ENCODE measurements at regions not wholly inside any gene's neighbourhood (a gene's known extent, or its start where the extent isn't known, plus 50 kb on each side); places are given as distances from the start of the nearest gene placed in this dataset.

DNA sequence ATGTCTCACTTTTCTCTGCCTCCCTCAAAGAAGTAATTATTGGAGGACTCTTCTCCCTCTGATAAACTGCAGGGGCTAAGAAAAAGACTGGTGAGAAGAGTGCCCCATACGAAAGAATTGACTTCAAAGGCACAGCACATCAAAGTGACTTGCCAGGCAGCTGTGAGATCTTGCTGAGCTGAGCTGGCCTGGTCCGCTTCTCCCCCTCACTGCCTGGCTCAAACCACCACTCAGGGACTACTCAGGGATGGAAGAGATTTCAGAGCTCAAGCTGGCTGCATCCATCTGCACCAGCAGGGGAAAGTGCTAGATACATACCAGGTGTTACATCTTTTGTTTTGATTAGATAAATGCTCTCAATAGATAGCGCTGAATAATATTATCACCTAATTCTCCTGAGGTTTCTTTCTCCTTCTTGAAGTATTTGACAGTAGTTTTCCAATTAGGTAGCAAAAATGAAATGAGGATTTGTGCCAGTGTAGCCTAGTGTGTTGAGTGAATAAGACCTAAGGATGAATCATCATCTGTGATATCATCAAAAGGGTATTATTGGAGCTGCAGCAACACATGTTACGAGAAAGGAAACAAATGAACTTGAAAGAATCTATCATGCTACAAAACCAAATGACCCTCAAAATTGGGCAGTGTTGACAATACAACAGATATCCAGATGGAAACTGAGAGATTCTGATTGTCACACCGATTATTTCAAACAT lies 379.8 kb downstream of the TBC1D4 start:
- H3K9me3 ChIP-seq (ENCODE audit: control insufficient read depth in 2 of 2, insufficient read depth in 1 of 2, low read depth in 1 of 2, low read length in 1 of 2), result no peaks in the 10 kb centered on the region
- FAIRE-seq (no peak), DNase-seq (no peak)
- H3K4me3 ChIP-seq (ENCODE audit: low read depth in 1 of 3, low read length in 3 of 3), result no peak overlapping the region
- H3K27ac ChIP-seq (ENCODE audit: low read depth in 1 of 3, low read length in 2 of 3), result no peak overlapping the region
- no peaks in the 10 kb centered on the region for H3K36me3 ChIP-seq (ENCODE audit: control insufficient read depth in 3 of 3, insufficient read depth in 2 of 3, low read depth in 1 of 3, low read length in 3 of 3)
- no peaks in the 10 kb centered on the region for H3K27me3 ChIP-seq (ENCODE audit: control insufficient read depth in 3 of 3, insufficient read depth in 3 of 3, low read length in 3 of 3)
- no peaks in the 10 kb centered on the region for H3K4me1 ChIP-seq (ENCODE audit: control insufficient read depth in 3 of 3, insufficient read depth in 2 of 3, low read depth in 1 of 3, low read length in 2 of 3)
- 56 to 75% (median 64%) methylated on average over 5 of the region's 5 CpGs for whole genome bisulfite sequencing, 3 donors

DNA sequence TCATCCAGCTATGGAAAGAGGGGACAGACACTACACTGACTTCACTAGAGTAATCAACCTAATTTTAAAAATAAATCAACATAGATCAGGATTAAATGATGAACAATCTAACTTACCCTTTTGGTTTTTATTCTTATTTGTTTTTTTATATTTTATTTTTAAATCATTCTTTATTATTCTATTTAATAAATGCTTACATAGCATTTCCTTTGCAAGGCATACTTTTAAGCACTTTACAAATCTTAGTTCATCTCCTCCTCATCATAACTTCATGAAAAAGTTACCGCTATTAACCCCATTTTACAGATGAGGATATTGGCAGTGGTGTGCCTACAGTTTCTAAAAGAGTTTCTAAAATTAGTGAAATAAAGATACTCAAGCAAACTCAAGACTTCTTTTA lies 380.6 kb downstream of the TBC1D4 start:
- Histone ChIP-seq H3K27me3 (ENCODE audit: control insufficient read depth in 3 of 3, insufficient read depth in 3 of 3, low read length in 3 of 3) (no peaks in the 10 kb centered on the region), H3K4me1 (ENCODE audit: control insufficient read depth in 3 of 3, insufficient read depth in 2 of 3, low read depth in 1 of 3, low read length in 2 of 3) (no peaks in the 10 kb centered on the region), H3K36me3 (ENCODE audit: control insufficient read depth in 3 of 3, insufficient read depth in 2 of 3, low read depth in 1 of 3, low read length in 3 of 3) (no peaks in the 10 kb centered on the region), H3K9me3 (ENCODE audit: control insufficient read depth in 2 of 2, insufficient read depth in 1 of 2, low read depth in 1 of 2, low read length in 1 of 2) (no peaks in the 10 kb centered on the region), H3K27ac (ENCODE audit: low read depth in 1 of 3, low read length in 2 of 3) (no peak overlapping the region), H3K4me3 (ENCODE audit: low read depth in 1 of 3, low read length in 3 of 3) (no peak overlapping the region)
- FAIRE-seq, result no peak
- 94 to 100% (median 100%) methylated on average over 1 of the region's 1 CpG for WGBS, 3 donors
- no peak for DNase-seq

DNA sequence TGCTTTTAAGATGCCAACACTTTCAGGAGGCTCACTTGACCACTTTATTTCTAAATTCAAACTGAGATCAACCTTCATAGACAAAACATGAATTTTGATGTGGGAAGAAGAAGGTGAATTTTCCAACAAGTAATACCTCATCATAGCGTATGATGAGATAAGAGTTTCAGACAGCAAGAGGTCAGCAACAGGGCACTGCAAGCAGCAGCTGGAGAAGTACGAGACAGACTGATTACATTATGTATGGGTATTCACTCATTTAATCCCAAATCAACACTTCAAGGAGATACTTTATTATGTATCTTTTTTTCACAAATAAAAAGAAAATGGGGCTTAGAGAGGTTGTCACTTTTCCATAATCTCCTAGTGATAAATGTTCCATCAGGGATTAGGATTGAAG lies 389.8 kb downstream of the TBC1D4 start:
- no peak for FAIRE-seq
- no peaks in the 10 kb centered on the region for H3K27me3 ChIP-seq (ENCODE audit: control insufficient read depth in 3 of 3, insufficient read depth in 3 of 3, low read length in 3 of 3)
- WGBS, 3 donors, result 35 to 58% (median 40%) methylated on average over 2 of the region's 2 CpGs

DNA sequence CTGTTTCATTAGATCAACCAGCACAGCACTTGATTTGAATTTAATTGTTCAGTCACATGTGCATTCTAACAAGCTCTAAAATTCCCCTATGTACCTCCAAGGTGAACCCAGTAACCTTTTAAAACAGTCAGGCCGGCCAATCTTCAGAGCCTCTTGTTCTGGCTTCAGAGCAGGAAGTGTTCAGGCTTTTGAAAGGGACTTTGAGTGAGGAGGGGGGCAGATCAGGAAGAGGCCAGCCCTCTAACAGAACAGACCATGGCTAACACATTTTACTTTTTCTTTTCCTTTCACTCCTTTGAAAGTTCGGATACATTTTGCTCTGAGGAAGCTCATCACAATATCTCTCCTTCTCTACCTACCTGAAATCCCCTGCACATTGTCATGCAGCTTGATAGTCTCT lies 390.3 kb downstream of the TBC1D4 start:
- Histone ChIP-seq H3K4me3 (ENCODE audit: low read depth in 1 of 3, low read length in 3 of 3) (no peak overlapping the region), H3K9me3 (ENCODE audit: control insufficient read depth in 2 of 2, insufficient read depth in 1 of 2, low read depth in 1 of 2, low read length in 1 of 2) (no peaks in the 10 kb centered on the region), H3K36me3 (ENCODE audit: control insufficient read depth in 3 of 3, insufficient read depth in 2 of 3, low read depth in 1 of 3, low read length in 3 of 3) (no peaks in the 10 kb centered on the region), H3K27me3 (ENCODE audit: control insufficient read depth in 3 of 3, insufficient read depth in 3 of 3, low read length in 3 of 3) (no peaks in the 10 kb centered on the region), H3K4me1 (ENCODE audit: control insufficient read depth in 3 of 3, insufficient read depth in 2 of 3, low read depth in 1 of 3, low read length in 2 of 3) (no peaks in the 10 kb centered on the region), H3K27ac (ENCODE audit: low read depth in 1 of 3, low read length in 2 of 3) (no peak overlapping the region)
- DNase-seq, result no peak
- 37 to 51% (median 41%) methylated on average over 2 of the region's 2 CpGs for WGBS, 3 donors
- no peak for FAIRE-seq

More for the DNA sequence above, 389.8 kb downstream of the TBC1D4 start:
- Histone ChIP-seq H3K4me3 (ENCODE audit: low read depth in 1 of 3, low read length in 3 of 3) (no peak overlapping the region), H3K36me3 (ENCODE audit: control insufficient read depth in 3 of 3, insufficient read depth in 2 of 3, low read depth in 1 of 3, low read length in 3 of 3) (no peaks in the 10 kb centered on the region), H3K27ac (ENCODE audit: low read depth in 1 of 3, low read length in 2 of 3) (no peak overlapping the region), H3K4me1 (ENCODE audit: control insufficient read depth in 3 of 3, insufficient read depth in 2 of 3, low read depth in 1 of 3, low read length in 2 of 3) (no peaks in the 10 kb centered on the region), H3K9me3 (ENCODE audit: control insufficient read depth in 2 of 2, insufficient read depth in 1 of 2, low read depth in 1 of 2, low read length in 1 of 2) (no peaks in the 10 kb centered on the region)
- DNase-seq, result no peak

DNA sequence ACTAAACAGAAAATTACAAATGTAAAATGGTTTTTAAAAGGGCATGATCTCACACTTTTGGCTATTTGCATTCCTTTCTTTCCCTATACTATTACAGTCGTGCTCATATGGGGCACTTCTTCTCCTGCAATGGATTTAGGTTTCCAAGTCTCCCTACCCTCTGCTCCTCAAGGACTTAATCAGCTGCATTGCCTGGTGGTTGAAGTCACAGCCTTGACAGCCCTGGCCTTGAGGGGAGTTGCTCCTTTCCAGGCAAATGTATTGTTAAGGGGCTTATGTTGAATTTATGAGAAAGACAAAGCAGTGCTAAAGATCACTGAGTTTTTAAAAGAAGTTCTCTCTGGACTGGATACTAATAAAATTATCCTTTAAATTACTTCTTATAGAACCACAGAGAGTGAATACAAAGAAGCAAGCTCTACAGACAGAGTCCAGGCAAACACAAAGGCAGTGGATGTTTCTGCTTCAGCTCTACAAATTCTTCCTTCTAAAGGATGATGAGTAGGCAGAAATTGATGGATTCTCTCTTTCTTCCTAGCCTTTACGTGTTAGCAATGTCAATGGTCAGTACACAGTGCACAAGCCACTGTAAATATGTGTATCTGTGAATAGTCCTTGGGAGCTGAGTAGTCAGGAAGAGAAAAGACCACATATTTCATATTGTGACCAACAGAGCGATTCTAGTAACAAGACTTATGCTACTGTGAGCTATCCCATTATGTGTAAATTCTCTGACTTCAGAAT lies 390.9 kb downstream of the TBC1D4 start:
- Histone ChIP-seq H3K4me1 (ENCODE audit: control insufficient read depth in 3 of 3, insufficient read depth in 2 of 3, low read depth in 1 of 3, low read length in 2 of 3) (no peaks in the 10 kb centered on the region), H3K36me3 (ENCODE audit: control insufficient read depth in 3 of 3, insufficient read depth in 2 of 3, low read depth in 1 of 3, low read length in 3 of 3) (no peaks in the 10 kb centered on the region), H3K27ac (ENCODE audit: low read depth in 1 of 3, low read length in 2 of 3) (no peak overlapping the region), H3K9me3 (ENCODE audit: control insufficient read depth in 2 of 2, insufficient read depth in 1 of 2, low read depth in 1 of 2, low read length in 1 of 2) (no peaks in the 10 kb centered on the region), H3K27me3 (ENCODE audit: control insufficient read depth in 3 of 3, insufficient read depth in 3 of 3, low read length in 3 of 3) (no peaks in the 10 kb centered on the region), H3K4me3 (ENCODE audit: low read depth in 1 of 3, low read length in 3 of 3) (no peak overlapping the region)
- DNase-seq, result no peak
- FAIRE-seq, result no peak
- 72 to 76% (median 73%) methylated on average over 3 of the region's 3 CpGs for WGBS, 3 donors

DNA sequence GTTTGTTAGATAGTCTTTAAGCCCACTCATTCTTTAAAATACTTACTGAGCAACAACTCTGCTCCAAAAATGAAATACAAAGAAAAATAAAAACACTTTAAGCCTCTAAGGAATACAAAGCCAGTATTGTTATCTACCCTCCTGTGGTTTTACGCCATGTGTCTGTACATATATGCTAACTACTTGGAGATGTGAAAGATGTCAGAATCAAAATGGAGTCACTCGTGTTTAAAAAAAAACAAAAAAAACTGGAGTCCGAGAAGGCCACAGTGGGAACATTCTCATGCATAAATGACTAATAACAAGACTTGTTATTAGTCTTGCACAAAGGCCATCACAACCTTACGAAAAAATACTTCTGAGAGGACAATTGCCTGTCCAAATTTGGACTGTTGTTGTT lies 393.1 kb downstream of the TBC1D4 start:
- H3K27ac ChIP-seq (ENCODE audit: low read depth in 1 of 3, low read length in 2 of 3), result no peak overlapping the region
- H3K4me3 ChIP-seq (ENCODE audit: low read depth in 1 of 3, low read length in 3 of 3), result no peak overlapping the region
- no peaks in the 10 kb centered on the region for H3K4me1 ChIP-seq (ENCODE audit: control insufficient read depth in 3 of 3, insufficient read depth in 2 of 3, low read depth in 1 of 3, low read length in 2 of 3)
- H3K36me3 ChIP-seq (ENCODE audit: control insufficient read depth in 3 of 3, insufficient read depth in 2 of 3, low read depth in 1 of 3, low read length in 3 of 3), result no peaks in the 10 kb centered on the region
- WGBS, 3 donors, result 64 to 79% (median 72%) methylated on average over 4 of the region's 4 CpGs
- no peaks in the 10 kb centered on the region for H3K27me3 ChIP-seq (ENCODE audit: control insufficient read depth in 3 of 3, insufficient read depth in 3 of 3, low read length in 3 of 3)
- H3K9me3 ChIP-seq (ENCODE audit: control insufficient read depth in 2 of 2, insufficient read depth in 1 of 2, low read depth in 1 of 2, low read length in 1 of 2), result no peaks in the 10 kb centered on the region
- DNase-seq (no peak), FAIRE-seq (no peak)

- no peaks in the 10 kb centered on the region for H3K4me1 ChIP-seq (ENCODE audit: control insufficient read depth in 3 of 3, insufficient read depth in 2 of 3, low read depth in 1 of 3, low read length in 2 of 3)
- H3K9me3 ChIP-seq (ENCODE audit: control insufficient read depth in 2 of 2, insufficient read depth in 1 of 2, low read depth in 1 of 2, low read length in 1 of 2), result no peaks in the 10 kb centered on the region
- DNase-seq (no peak), FAIRE-seq (no peak)
- no peak overlapping the region for H3K4me3 ChIP-seq (ENCODE audit: low read depth in 1 of 3, low read length in 3 of 3)
- WGBS, 3 donors, result 65 to 80% (median 79%) methylated on average over 2 of the region's 2 CpGs
- H3K27ac ChIP-seq (ENCODE audit: low read depth in 1 of 3, low read length in 2 of 3), result no peak overlapping the region
- H3K27me3 ChIP-seq (ENCODE audit: control insufficient read depth in 3 of 3, insufficient read depth in 3 of 3, low read length in 3 of 3), result no peaks in the 10 kb centered on the region
- H3K36me3 ChIP-seq (ENCODE audit: control insufficient read depth in 3 of 3, insufficient read depth in 2 of 3, low read depth in 1 of 3, low read length in 3 of 3), result no peaks in the 10 kb centered on the region
Measured at GRCh38 chr13:75079226-75079625, 402.7 kb downstream of the TBC1D4 start.

DNA sequence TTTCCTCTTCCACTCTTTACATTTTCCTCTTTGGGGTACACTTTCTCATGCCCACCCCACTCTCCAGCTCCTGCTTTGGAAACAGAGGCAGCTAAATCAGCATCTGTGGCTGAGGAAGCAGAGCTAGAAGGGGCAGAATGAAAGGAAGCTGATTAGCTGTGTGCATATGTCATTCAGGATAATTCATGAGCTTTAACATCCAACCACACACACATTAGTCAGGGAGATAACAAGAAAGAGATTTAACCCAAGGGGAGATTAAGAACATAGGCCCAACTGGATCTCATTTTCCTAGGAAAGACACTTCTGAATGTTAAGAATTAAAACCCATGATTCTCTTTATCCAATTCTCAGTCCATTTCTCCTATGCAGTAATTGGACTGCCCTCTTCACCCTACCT lies 405.5 kb downstream of the TBC1D4 start:
- H3K4me1 ChIP-seq (ENCODE audit: control insufficient read depth in 3 of 3, insufficient read depth in 2 of 3, low read depth in 1 of 3, low read length in 2 of 3), result no peaks in the 10 kb centered on the region
- no peak overlapping the region for H3K4me3 ChIP-seq (ENCODE audit: low read depth in 1 of 3, low read length in 3 of 3)
- no peaks in the 10 kb centered on the region for H3K9me3 ChIP-seq (ENCODE audit: control insufficient read depth in 2 of 2, insufficient read depth in 1 of 2, low read depth in 1 of 2, low read length in 1 of 2)
- no peaks in the 10 kb centered on the region for H3K27me3 ChIP-seq (ENCODE audit: control insufficient read depth in 3 of 3, insufficient read depth in 3 of 3, low read length in 3 of 3)
- FAIRE-seq (no peak), DNase-seq (no peak)
- H3K36me3 ChIP-seq (ENCODE audit: control insufficient read depth in 3 of 3, insufficient read depth in 2 of 3, low read depth in 1 of 3, low read length in 3 of 3), result no peaks in the 10 kb centered on the region
- H3K27ac ChIP-seq (ENCODE audit: low read depth in 1 of 3, low read length in 2 of 3), result no peak overlapping the region

DNA sequence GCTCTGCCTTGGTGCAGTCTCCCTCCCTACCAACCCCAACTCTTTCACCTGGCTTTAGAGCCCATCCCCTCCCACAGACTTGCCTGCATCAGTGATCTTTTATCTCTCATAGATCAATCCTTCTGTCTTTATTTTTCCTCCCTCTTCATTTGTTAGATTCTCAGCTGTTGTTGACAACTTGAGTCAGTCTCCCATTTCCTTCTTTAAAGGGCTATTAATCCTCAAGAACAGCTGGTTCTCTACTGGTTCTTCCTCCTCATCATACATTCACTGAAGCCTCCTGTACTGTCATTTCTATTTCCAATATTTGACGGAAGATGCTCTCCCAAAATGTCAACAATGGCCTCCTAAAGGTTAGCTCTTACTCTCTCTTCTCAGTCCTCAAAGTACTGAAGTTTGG lies 408.2 kb downstream of the TBC1D4 start:
- no peak for FAIRE-seq

More for the DNA sequence above, 408.2 kb downstream of the TBC1D4 start:
- no peaks in the 10 kb centered on the region for H3K36me3 ChIP-seq (ENCODE audit: control insufficient read depth in 3 of 3, insufficient read depth in 2 of 3, low read depth in 1 of 3, low read length in 3 of 3)
- no peaks in the 10 kb centered on the region for H3K4me1 ChIP-seq (ENCODE audit: control insufficient read depth in 3 of 3, insufficient read depth in 2 of 3, low read depth in 1 of 3, low read length in 2 of 3)
- WGBS, 3 donors, result 65 to 82% (median 76%) methylated on average over 1 of the region's 1 CpG
- DNase-seq, result no peak
- H3K27ac ChIP-seq (ENCODE audit: low read depth in 1 of 3, low read length in 2 of 3), result no peak overlapping the region
- no peaks in the 10 kb centered on the region for H3K27me3 ChIP-seq (ENCODE audit: control insufficient read depth in 3 of 3, insufficient read depth in 3 of 3, low read length in 3 of 3)
- H3K9me3 ChIP-seq (ENCODE audit: control insufficient read depth in 2 of 2, insufficient read depth in 1 of 2, low read depth in 1 of 2, low read length in 1 of 2), result no peaks in the 10 kb centered on the region
- H3K4me3 ChIP-seq (ENCODE audit: low read depth in 1 of 3, low read length in 3 of 3), result no peak overlapping the region
